GM23338 (cell line): ENCODE measurements at regions not wholly inside any gene's neighbourhood (a gene's known extent, or its start where the extent isn't known, plus 50 kb on each side); places are given as distances from the start of the nearest gene placed in this dataset.

Experiments used
- ATAC-seq: fragments of 200-7000 bp; cut with Tn5 transposase; 3 replicates; pipeline ENCODE4 v1.9.1; 2020
- DNase-seq: peaks from one replicate; pipeline ENCODE4 v3.0.0-alpha.2; 2015; ENCODE audit warnings: low spot score
- H2AFZ ChIP-seq: fragments of 200-600 bp; sonication (generic); 2 replicates; pipeline ENCODE4 v1.8.0; 2016; ENCODE audit warnings: antibody characterized with exemption, mild to moderate bottlenecking, moderate library complexity
- H3F3A ChIP-seq: fragments of 200-600 bp; sonication (generic); replicated peaks from 2 replicates; pipeline ENCODE4 v1.8.0; 2017; ENCODE audit warnings: antibody characterized with exemption, mixed run types, low read depth
- H3K27ac ChIP-seq: fragments of 200-600 bp; sonication (generic); 2 replicates; pipeline ENCODE4 v1.6.1; 2016; ENCODE audit warnings: low read depth
- H3K27me3 ChIP-seq: fragments of 200-600 bp; sonication (generic); 2 replicates; pipeline ENCODE4 v1.8.0; 2016; ENCODE audit warnings: mild to moderate bottlenecking, mixed run types, moderate library complexity; ENCODE audit not compliant: insufficient read depth
- H3K36me3 ChIP-seq: fragments of 200-600 bp; sonication (generic); 2 replicates; pipeline ENCODE4 v1.8.0; 2016; ENCODE audit warnings: mild to moderate bottlenecking; ENCODE audit not compliant: insufficient read depth
- H3K4me1 ChIP-seq: fragments of 200-600 bp; sonication (generic); 2 replicates; pipeline ENCODE4 v1.8.0; 2016; ENCODE audit warnings: mild to moderate bottlenecking, moderate library complexity; ENCODE audit not compliant: insufficient read depth
- H3K4me2 ChIP-seq: fragments of 200-600 bp; sonication (generic); 2 replicates; pipeline ENCODE4 v1.7.1; 2017; ENCODE audit warnings: mixed run types
- H3K4me3 ChIP-seq: fragments of 200-600 bp; sonication (generic); 2 replicates; pipeline ENCODE4 v1.6.1; 2016; ENCODE audit warnings: mixed run types
- H3K79me2 ChIP-seq: fragments of 200-600 bp; sonication (generic); replicated peaks from 2 replicates; pipeline ENCODE4 v1.8.0; 2017; ENCODE audit warnings: mild to moderate bottlenecking; ENCODE audit not compliant: insufficient read depth
- H3K9me2 ChIP-seq: fragments of 200-600 bp; sonication (generic); 2 replicates; pipeline ENCODE4 v1.8.0; 2017; ENCODE audit not compliant: insufficient read depth
- H4K20me1 ChIP-seq: fragments of 200-600 bp; sonication (generic); replicated peaks from 2 replicates; pipeline ENCODE4 v1.8.0; 2017; ENCODE audit warnings: mild to moderate bottlenecking; ENCODE audit not compliant: insufficient read depth
- H3K27ac Mint-ChIP-seq: 2 replicates; pipeline ENCODE4 v1.8.0; 2020; ENCODE audit warnings: inconsistent platforms, mild to moderate bottlenecking, moderate library complexity, mixed read lengths
- H3K27me3 Mint-ChIP-seq: 3 replicates; pipeline ENCODE4 v1.8.0; 2022; ENCODE audit warnings: low read depth, mild to moderate bottlenecking, moderate library complexity, mixed read lengths, inconsistent platforms; ENCODE audit not compliant: insufficient read depth, poor library complexity
- H3K36me3 Mint-ChIP-seq: 3 replicates; pipeline ENCODE4 v1.8.0; 2021; ENCODE audit warnings: low read depth, mild to moderate bottlenecking, inconsistent platforms, moderate library complexity, mixed read lengths
- H3K4me1 Mint-ChIP-seq: 3 replicates; pipeline ENCODE4 v1.8.0; 2020; ENCODE audit warnings: mild to moderate bottlenecking, inconsistent platforms, mixed read lengths
- H3K4me3 Mint-ChIP-seq: 3 replicates; pipeline ENCODE4 v1.8.0; 2021; ENCODE audit warnings: moderate library complexity, mild to moderate bottlenecking, inconsistent platforms, mixed read lengths
- H3K9me3 Mint-ChIP-seq: 3 replicates; pipeline ENCODE4 v1.8.0; 2020; ENCODE audit warnings: moderate library complexity, mild to moderate bottlenecking, inconsistent platforms, mixed read lengths
- CREB1 ChIP-seq: fragments of 250-450 bp; sonication (Bioruptor Pico); IDR thresholded peaks from 2 replicates; pipeline ENCODE4 v1.5.0; 2020; ENCODE audit warnings: low read depth, mild to moderate bottlenecking, moderate library complexity
- CTCF ChIP-seq, 2 experiments: fragments of 200-600 bp in 1 of 2; sonication (generic) in 1 of 2; conservative IDR thresholded peaks; 2 replicates each; pipeline versions ENCODE4 v1.5.1 to v1.6.1; 2016 to 2017; ENCODE audit warnings: antibody characterized with exemption in 2 of 2, low read depth in 2 of 2, mild to moderate bottlenecking in 2 of 2, moderate library complexity in 1 of 2
- ETS1 ChIP-seq: IDR thresholded peaks from 2 replicates; pipeline ENCODE4 v1.6.1; 2016; ENCODE audit warnings: antibody characterized with exemption
- EZH2 ChIP-seq: fragments of 200-600 bp; sonication (generic); IDR thresholded peaks from one replicate; pipeline ENCODE4 v1.8.0; 2017; ENCODE audit warnings: antibody characterized with exemption, mild to moderate bottlenecking, low read depth; ENCODE audit not compliant: unreplicated experiment
- JUNB ChIP-seq: IDR thresholded peaks from one replicate; pipeline ENCODE4 v1.6.1; 2016; ENCODE audit warnings: antibody characterized with exemption; ENCODE audit not compliant: unreplicated experiment
- POLR2AphosphoS5 ChIP-seq: IDR thresholded peaks from 2 replicates; pipeline ENCODE4 v1.6.1; 2016; ENCODE audit warnings: antibody characterized with exemption, low read depth
- REST ChIP-seq: IDR thresholded peaks from one replicate; pipeline ENCODE4 v1.6.1; 2018; ENCODE audit warnings: antibody characterized with exemption; ENCODE audit not compliant: unreplicated experiment
- STAT1 ChIP-seq: IDR thresholded peaks from one replicate; pipeline ENCODE4 v1.6.1; 2016; ENCODE audit warnings: antibody characterized with exemption; ENCODE audit not compliant: unreplicated experiment
- ZNF114 ChIP-seq: fragments of 250-450 bp; sonication (Bioruptor Pico); IDR thresholded peaks from 2 replicates; pipeline ENCODE4 v1.5.0; 2020; ENCODE audit warnings: mild to moderate bottlenecking, moderate library complexity
- ZNF331 ChIP-seq: fragments of 250-450 bp; sonication (Bioruptor Pico); IDR thresholded peaks from 2 replicates; pipeline ENCODE4 v1.5.0; 2020; ENCODE audit warnings: low read depth, mild to moderate bottlenecking, moderate library complexity

- TF ChIP-seq REST (no peak), POLR2AphosphoS5 (no peak)
Measured at GRCh38 chr11:21866781-21867180, 326.1 kb upstream of the ANO5 start (continued).

- no peaks in the 10 kb centered on the region for H3K9me3 Mint-ChIP-seq
- no peak overlapping the region for H3K4me3 Mint-ChIP-seq
- H3K27ac Mint-ChIP-seq = no peak overlapping the region
- H3K9me2 ChIP-seq = no peaks in the 10 kb centered on the region; the same call in 1 of the 2 replicates
- no peaks in the 10 kb centered on the region for H3K36me3 ChIP-seq
- no peaks in the 10 kb centered on the region for H3K4me1 ChIP-seq
- DNase-seq (no peak), ATAC-seq (no peak)
- H3K4me1 Mint-ChIP-seq = peaks cover 7% of the 10 kb centered on the region
- H3K27ac ChIP-seq = no peak overlapping the region
- no peaks in the 10 kb centered on the region for H3F3A ChIP-seq
- H3K36me3 Mint-ChIP-seq = no peaks in the 10 kb centered on the region
- no peaks in the 10 kb centered on the region for H3K27me3 ChIP-seq
- H2AFZ ChIP-seq = no peak overlapping the region
- H3K4me2 ChIP-seq = no peak overlapping the region
- no peaks in the 10 kb centered on the region for H3K79me2 ChIP-seq
- peaks cover 1% of the 10 kb centered on the region for H3K27me3 Mint-ChIP-seq
- TF ChIP-seq JUNB (no peak), CREB1 (CRISPR knock-in tag) (no peak), ETS1 (no peak), CTCF (conservative IDR thresholded peaks at IDR 0.05; ENCODE audit: low read depth in 2 of 2) (no peak), EZH2 (no peak), POLR2AphosphoS5 (no peak)
- H3K4me3 ChIP-seq = no peak overlapping the region
- H4K20me1 ChIP-seq = no peaks in the 10 kb centered on the region
Measured at GRCh38 chr11:21877151-21877550, 315.7 kb upstream of the ANO5 start.

- Histone ChIP-seq H3K9me2 (no peaks in the 10 kb centered on the region), H3K27me3 (no peaks in the 10 kb centered on the region), H3F3A (no peaks in the 10 kb centered on the region), H4K20me1 (no peaks in the 10 kb centered on the region), H3K27ac (no peak overlapping the region), H3K4me3 (no peak overlapping the region), H3K79me2 (no peaks in the 10 kb centered on the region), H3K4me2 (no peak overlapping the region), H2AFZ (no peak overlapping the region), H3K4me1 (no peaks in the 10 kb centered on the region), H3K36me3 (no peaks in the 10 kb centered on the region)
- H3K9me3 Mint-ChIP-seq = no peaks in the 10 kb centered on the region; the same call in 2 of the 3 replicates
- no peak overlapping the region for H3K4me3 Mint-ChIP-seq
- H3K27ac Mint-ChIP-seq = no peak overlapping the region
- no peaks in the 10 kb centered on the region; the same call in 2 of the 3 replicates for H3K4me1 Mint-ChIP-seq
- no peaks in the 10 kb centered on the region for H3K36me3 Mint-ChIP-seq
- no peak for ATAC-seq
- no peak for DNase-seq
- peaks cover 1% of the 10 kb centered on the region for H3K27me3 Mint-ChIP-seq
- no peak for TF ChIP-seq POLR2AphosphoS5
- no peak for TF ChIP-seq STAT1
- TF ChIP-seq CREB1 (CRISPR knock-in tag) = no peak
- no peak for TF ChIP-seq EZH2
- TF ChIP-seq REST = no peak
- TF ChIP-seq JUNB = no peak
- no peak for TF ChIP-seq ZNF331 (CRISPR knock-in tag)
- no peak for TF ChIP-seq CTCF (conservative IDR thresholded peaks at IDR 0.05; ENCODE audit: low read depth in 2 of 2)
- TF ChIP-seq ZNF114 (CRISPR knock-in tag) = no peak
Measured at GRCh38 chr11:21883354-21883753, 309.5 kb upstream of the ANO5 start.
